HCT116 (cell line): ENCODE measurements at regions not wholly inside any gene's neighbourhood (a gene's known extent, or its start where the extent isn't known, plus 50 kb on each side); places are given as distances from the start of the nearest gene placed in this dataset.

Source experiments
- ATAC-seq: fragments of 200-7000 bp; cut with Tn5 transposase; 2 replicates; pipeline ENCODE4 v1.9.1; 2020; ENCODE audit warnings: mild to moderate bottlenecking, moderate library complexity
- BruUV-seq: library from RNA; stranded (reverse); fragments of 400-500 nt; replicated peaks from 2 replicates; lab custom pipeline; 2021; lab: Mats Ljungman, UMichigan
- CTCF ChIA-PET: fragments of 300-600 bp; sonication (Branson Sonifier 250); formaldehyde crosslinking; loops from one replicate; lab custom pipeline; 2021; ENCODE audit warnings: antibody characterized with exemption; lab: Charles Lee
- POLR2A ChIA-PET: fragments of 300-600, 350-600 bp; sonication (Branson Sonifier 250); formaldehyde crosslinking; loops from one replicate; lab custom pipeline; 2021; ENCODE audit warnings: antibody characterized with exemption; lab: Charles Lee
- RAD21 ChIA-PET, 2 experiments: fragments of 300-600 bp; sonication (Branson Sonifier 250); formaldehyde crosslinking; loops; one replicate each; lab custom pipeline; 2023; ENCODE audit warnings: low total read pairs in 2 of 2; ENCODE audit not compliant: uncharacterized antibody in 2 of 2, unreplicated experiment in 2 of 2, low non-redundant PET in 1 of 2; lab: Charles Lee
- DNase-seq: peaks from one replicate; pipeline ENCODE4 v3.0.0-alpha.2; 2010; ENCODE audit warnings: low read depth, low spot score
- H2AFZ ChIP-seq: fragments of 200-600 bp; shearing (Covaris generic), sonication (generic); 2 replicates; pipeline ENCODE4 v1.6.1; 2017; ENCODE audit warnings: low read depth, mixed run types, mixed read lengths, antibody characterized with exemption, low read length; ENCODE audit not compliant: poor library complexity, severe bottlenecking
- H3K27ac ChIP-seq: 2 replicates; pipeline ENCODE4 v1.5.1; 2012; ENCODE audit warnings: low read depth, low read length
- H3K27me3 ChIP-seq: fragments of 200-600 bp; sonication (generic); 2 replicates; pipeline ENCODE4 v1.6.1; 2016; ENCODE audit warnings: mixed run types, low read length, mixed read lengths; ENCODE audit not compliant: insufficient read depth
- H3K36me3 ChIP-seq, 2 experiments: fragments of 200-500 bp in 1 of 2; fragments of 200-600 bp in 1 of 2; sonication (Bioruptor generic) in 1 of 2; sonication (generic) in 1 of 2; 2 replicates each; pipeline versions ENCODE4 v1.5.1 to v1.6.1; 2014 to 2016; ENCODE audit warnings: low read length in 2 of 2, inconsistent platforms in 1 of 2, mixed read lengths in 1 of 2, mixed run types in 1 of 2; ENCODE audit not compliant: insufficient read depth in 2 of 2, control insufficient read depth in 1 of 2
- H3K4me1 ChIP-seq, 2 experiments: fragments of 200-600 bp in 1 of 2; sonication (generic) in 1 of 2; 2 replicates each; pipeline versions ENCODE4 v1.5.1 to v1.6.1; 2012 to 2017; ENCODE audit warnings: low read length in 2 of 2, inconsistent platforms in 1 of 2, mild to moderate bottlenecking in 1 of 2, mixed read lengths in 1 of 2, mixed run types in 1 of 2, moderate library complexity in 1 of 2; ENCODE audit not compliant: insufficient read depth in 2 of 2, control insufficient read depth in 1 of 2
- H3K4me2 ChIP-seq: fragments of 200-600 bp; sonication (generic); 2 replicates; pipeline ENCODE4 v1.6.1; 2017; ENCODE audit warnings: mixed run types, low read length, mixed read lengths
- H3K4me3 ChIP-seq, 2 experiments: fragments of 200-600 bp in 1 of 2; sonication (generic) in 1 of 2; replicated peaks in 1 of 2; 2 replicates each; pipeline ENCODE4 v1.5.1; 2011 to 2016; ENCODE audit warnings: low read length in 2 of 2, control low read depth in 1 of 2, low read depth in 1 of 2, mild to moderate bottlenecking in 1 of 2, mixed read lengths in 1 of 2, mixed run types in 1 of 2
- H3K79me2 ChIP-seq: fragments of 200-600 bp; sonication (generic); 2 replicates; pipeline ENCODE4 v1.6.1; 2017; ENCODE audit warnings: mild to moderate bottlenecking, mixed run types, low read length, moderate library complexity, mixed read lengths; ENCODE audit not compliant: insufficient read depth
- H3K9ac ChIP-seq: fragments of 200-600 bp; sonication (generic); 2 replicates; pipeline ENCODE4 v1.6.1; 2016; ENCODE audit warnings: low read length, mixed read lengths
- H3K9me2 ChIP-seq: fragments of 200-600 bp; sonication (generic), shearing (Covaris generic); 2 replicates; pipeline ENCODE4 v1.6.1; 2017; ENCODE audit warnings: mixed run types, mild to moderate bottlenecking, moderate library complexity; ENCODE audit not compliant: insufficient read depth
- H3K9me3 ChIP-seq, 2 experiments: fragments of 200-500 bp in 1 of 2; fragments of 200-600 bp in 1 of 2; sonication (Bioruptor generic) in 1 of 2; sonication (generic) in 1 of 2; 2 replicates each; pipeline ENCODE4 v1.6.1; 2014 to 2017; ENCODE audit warnings: low read length in 2 of 2, mixed read lengths in 2 of 2, inconsistent platforms in 1 of 2, low read depth in 1 of 2, mild to moderate bottlenecking in 1 of 2, mixed run types in 1 of 2, moderate library complexity in 1 of 2; ENCODE audit not compliant: control insufficient read depth in 1 of 2, insufficient read depth in 1 of 2
- H4K20me1 ChIP-seq: fragments of 200-600 bp; sonication (generic), shearing (Covaris generic); 2 replicates; pipeline ENCODE4 v1.6.1; 2017; ENCODE audit warnings: mixed run types, mild to moderate bottlenecking, moderate library complexity; ENCODE audit not compliant: insufficient read depth
- CBX3 ChIP-seq: IDR thresholded peaks from 2 replicates; pipeline ENCODE4 v1.6.1; 2012; ENCODE audit warnings: low read depth
- CEBPB ChIP-seq: IDR thresholded peaks from 2 replicates; pipeline ENCODE4 v1.6.1; 2012; ENCODE audit warnings: low read depth
- EGR1 ChIP-seq: IDR thresholded peaks from 2 replicates; pipeline ENCODE4 v1.6.1; 2012; ENCODE audit warnings: low read depth
- SIN3A ChIP-seq: IDR thresholded peaks from 2 replicates; pipeline ENCODE4 v1.6.1; 2012; ENCODE audit warnings: low read depth
- SRF ChIP-seq: IDR thresholded peaks from 2 replicates; pipeline ENCODE4 v1.6.1; 2012; ENCODE audit warnings: low read depth
- YY1 ChIP-seq: IDR thresholded peaks from 2 replicates; pipeline ENCODE4 v1.6.1; 2011; ENCODE audit warnings: low read length, low read depth, moderate library complexity, mild to moderate bottlenecking; ENCODE audit not compliant: insufficient replicate concordance; ENCODE audit errors: extremely low read depth
- ZFX ChIP-seq: fragments of 450-650 bp; IDR thresholded peaks from 2 replicates; pipeline ENCODE4 v1.6.1; 2017
- intact Hi-C: fragments of 100-400 bp; cut with micrococcal nuclease; formaldehyde crosslinking; loops from 2 replicates; pipeline ENCODE4 v1.10.0; 2022
- TF ChIP-seq, protein P1 (sequence below): IDR thresholded peaks from 2 replicates; pipeline ENCODE4 v1.6.1; 2012
- TF ChIP-seq, protein P2 (sequence below): IDR thresholded peaks from 2 replicates; pipeline ENCODE4 v1.6.1; 2012
- TF ChIP-seq, protein P3 (sequence below): IDR thresholded peaks from 2 replicates; pipeline ENCODE4 v1.6.1; 2011; ENCODE audit warnings: mild to moderate bottlenecking, low read length, moderate library complexity; ENCODE audit not compliant: insufficient replicate concordance; ENCODE audit errors: extremely low read depth
- TF ChIP-seq, protein P4 (sequence below), 3 experiments: fragments of 200-600 bp in 1 of 3; sonication (generic) in 1 of 3; IDR thresholded peaks in 2 of 3; conservative IDR thresholded peaks in 1 of 3; 2 replicates each; pipeline ENCODE4 v1.5.1; 2012 to 2017; ENCODE audit warnings: low read depth in 2 of 3, low read length in 2 of 3, antibody characterized with exemption in 1 of 3, borderline replicate concordance in 1 of 3, control low read depth in 1 of 3, mild to moderate bottlenecking in 1 of 3, mixed read lengths in 1 of 3, mixed run types in 1 of 3, moderate library complexity in 1 of 3; ENCODE audit not compliant: insufficient read depth in 1 of 3

DNA sequence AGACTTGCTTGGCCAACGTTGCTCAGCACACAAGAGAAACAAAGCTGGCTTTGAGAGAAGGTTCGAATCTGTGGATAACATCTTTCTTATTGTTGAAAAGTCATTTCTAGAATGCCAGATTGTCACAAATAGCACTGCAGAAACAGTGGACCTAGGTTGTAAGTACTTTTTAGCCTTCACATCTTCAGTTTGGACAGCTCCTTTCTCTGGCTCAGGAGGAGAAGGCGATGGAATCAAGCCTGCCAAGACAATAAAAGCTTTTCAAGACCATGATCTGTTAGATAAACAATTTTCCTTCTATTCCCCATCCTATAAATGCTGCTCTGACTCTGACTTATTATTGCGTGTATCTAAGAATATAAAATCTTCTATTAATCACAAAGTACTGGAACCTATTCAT is 615.2 kb upstream of the SEMA6A start:
- Histone ChIP-seq H3K4me3 (no peak overlapping the region), H3K4me2 (no peak overlapping the region), H3K79me2 (no peaks in the 10 kb centered on the region), H3K9me3 (no peaks in the 10 kb centered on the region), H2AFZ (no peak overlapping the region), H3K36me3 (no peaks in the 10 kb centered on the region), H3K27me3 (no peaks in the 10 kb centered on the region), H3K9ac (no peak overlapping the region), H3K9me2 (no peaks in the 10 kb centered on the region), H4K20me1 (no peaks in the 10 kb centered on the region), H3K27ac (no peak overlapping the region), H3K4me1 (no peaks in the 10 kb centered on the region)
- DNase-seq, result no peak
- RAD21 ChIA-PET, result no interaction called here
- BruUV-seq, result no TSS peak
- no peak for ATAC-seq
- POLR2A ChIA-PET, result no interaction called here
- intact Hi-C loops, result no loop called here
- TF ChIP-seq CEBPB (no peak), CBX3 (no peak), SRF (no peak), SIN3A (no peak), ZFX (no peak), EGR1 (no peak)
- TF ChIP-seq, protein P1, sequence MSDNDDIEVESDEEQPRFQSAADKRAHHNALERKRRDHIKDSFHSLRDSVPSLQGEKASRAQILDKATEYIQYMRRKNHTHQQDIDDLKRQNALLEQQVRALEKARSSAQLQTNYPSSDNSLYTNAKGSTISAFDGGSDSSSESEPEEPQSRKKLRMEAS, result no peak
- TF ChIP-seq, protein P2, sequence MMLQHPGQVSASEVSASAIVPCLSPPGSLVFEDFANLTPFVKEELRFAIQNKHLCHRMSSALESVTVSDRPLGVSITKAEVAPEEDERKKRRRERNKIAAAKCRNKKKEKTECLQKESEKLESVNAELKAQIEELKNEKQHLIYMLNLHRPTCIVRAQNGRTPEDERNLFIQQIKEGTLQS, result no peak
- TF ChIP-seq, protein P3, sequence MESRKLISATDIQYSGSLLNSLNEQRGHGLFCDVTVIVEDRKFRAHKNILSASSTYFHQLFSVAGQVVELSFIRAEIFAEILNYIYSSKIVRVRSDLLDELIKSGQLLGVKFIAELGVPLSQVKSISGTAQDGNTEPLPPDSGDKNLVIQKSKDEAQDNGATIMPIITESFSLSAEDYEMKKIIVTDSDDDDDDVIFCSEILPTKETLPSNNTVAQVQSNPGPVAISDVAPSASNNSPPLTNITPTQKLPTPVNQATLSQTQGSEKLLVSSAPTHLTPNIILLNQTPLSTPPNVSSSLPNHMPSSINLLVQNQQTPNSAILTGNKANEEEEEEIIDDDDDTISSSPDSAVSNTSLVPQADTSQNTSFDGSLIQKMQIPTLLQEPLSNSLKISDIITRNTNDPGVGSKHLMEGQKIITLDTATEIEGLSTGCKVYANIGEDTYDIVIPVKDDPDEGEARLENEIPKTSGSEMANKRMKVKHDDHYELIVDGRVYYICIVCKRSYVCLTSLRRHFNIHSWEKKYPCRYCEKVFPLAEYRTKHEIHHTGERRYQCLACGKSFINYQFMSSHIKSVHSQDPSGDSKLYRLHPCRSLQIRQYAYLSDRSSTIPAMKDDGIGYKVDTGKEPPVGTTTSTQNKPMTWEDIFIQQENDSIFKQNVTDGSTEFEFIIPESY, result no peak
- CTCF ChIA-PET, result no interaction called here

DNA sequence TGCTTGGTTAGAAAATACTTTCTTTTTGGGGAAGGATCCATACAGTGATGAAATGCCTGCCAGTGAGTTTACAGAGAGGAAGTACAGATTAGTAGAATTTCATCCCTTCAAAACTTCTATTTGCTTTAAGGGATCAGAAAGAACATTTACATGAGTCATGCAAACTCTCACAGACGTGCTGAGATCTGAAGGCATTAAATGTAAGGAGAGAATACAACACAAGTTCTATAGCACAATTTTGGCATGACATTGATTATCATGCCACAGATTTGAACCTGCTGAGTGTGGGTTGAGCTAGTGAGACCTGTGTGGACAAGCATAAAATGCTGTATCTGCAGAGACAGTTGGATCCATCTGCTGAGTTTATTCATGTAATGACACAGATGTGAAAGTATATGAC is 613.6 kb upstream of the SEMA6A start:
- no peaks in the 10 kb centered on the region for H3K79me2 ChIP-seq
- H3K4me2 ChIP-seq, result no peak overlapping the region
- no peak for DNase-seq
- H3K9ac ChIP-seq, result no peak overlapping the region
- no TSS peak for BruUV-seq
- H3K9me2 ChIP-seq, result no peaks in the 10 kb centered on the region
- H3K27ac ChIP-seq, result no peak overlapping the region
- RAD21 ChIA-PET, result no interaction called here
- H3K9me3 ChIP-seq, result no peaks in the 10 kb centered on the region
- intact Hi-C loops, result no loop called here
- H3K4me3 ChIP-seq, result no peak overlapping the region
- CTCF ChIA-PET, result no interaction called here
- H2AFZ ChIP-seq, result no peak overlapping the region
- POLR2A ChIA-PET, result no interaction called here
- H3K36me3 ChIP-seq, result no peaks in the 10 kb centered on the region
- no peak for ATAC-seq
- H4K20me1 ChIP-seq, result no peaks in the 10 kb centered on the region
- no peaks in the 10 kb centered on the region for H3K4me1 ChIP-seq
- TF ChIP-seq YY1, result no peak
- TF ChIP-seq, protein P4, sequence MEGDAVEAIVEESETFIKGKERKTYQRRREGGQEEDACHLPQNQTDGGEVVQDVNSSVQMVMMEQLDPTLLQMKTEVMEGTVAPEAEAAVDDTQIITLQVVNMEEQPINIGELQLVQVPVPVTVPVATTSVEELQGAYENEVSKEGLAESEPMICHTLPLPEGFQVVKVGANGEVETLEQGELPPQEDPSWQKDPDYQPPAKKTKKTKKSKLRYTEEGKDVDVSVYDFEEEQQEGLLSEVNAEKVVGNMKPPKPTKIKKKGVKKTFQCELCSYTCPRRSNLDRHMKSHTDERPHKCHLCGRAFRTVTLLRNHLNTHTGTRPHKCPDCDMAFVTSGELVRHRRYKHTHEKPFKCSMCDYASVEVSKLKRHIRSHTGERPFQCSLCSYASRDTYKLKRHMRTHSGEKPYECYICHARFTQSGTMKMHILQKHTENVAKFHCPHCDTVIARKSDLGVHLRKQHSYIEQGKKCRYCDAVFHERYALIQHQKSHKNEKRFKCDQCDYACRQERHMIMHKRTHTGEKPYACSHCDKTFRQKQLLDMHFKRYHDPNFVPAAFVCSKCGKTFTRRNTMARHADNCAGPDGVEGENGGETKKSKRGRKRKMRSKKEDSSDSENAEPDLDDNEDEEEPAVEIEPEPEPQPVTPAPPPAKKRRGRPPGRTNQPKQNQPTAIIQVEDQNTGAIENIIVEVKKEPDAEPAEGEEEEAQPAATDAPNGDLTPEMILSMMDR (IDR thresholded peaks at IDR 0.05 in 2 of 3, conservative IDR thresholded peaks at IDR 0.05 in 1 of 3; ENCODE audit: borderline replicate concordance in 1 of 3, insufficient read depth in 1 of 3, low read depth in 2 of 3, low read length in 2 of 3), result no peak
- H3K27me3 ChIP-seq, result no peaks in the 10 kb centered on the region
